Calu3 (cell line): ENCODE measurements at regions not wholly inside any gene's neighbourhood (a gene's known extent, or its start where the extent isn't known, plus 50 kb on each side); places are given as distances from the start of the nearest gene placed in this dataset.

ENCODE experiments used
- BruUV-seq: library from RNA; stranded (reverse); fragments of 400-500 nt; replicated peaks from 2 replicates; lab custom pipeline; 2021; lab: Mats Ljungman, UMichigan
- CTCF ChIA-PET: fragments of 300-600 bp; sonication (Branson Sonifier 250); formaldehyde crosslinking; loops from one replicate; lab custom pipeline; 2022; ENCODE audit warnings: antibody characterized with exemption; lab: Charles Lee
- DNase-seq: peaks from one replicate; pipeline ENCODE4 v3.0.0; 2022
- H3K27ac Mint-ChIP-seq: one replicate; pipeline ENCODE4 v1.8.0; 2022; ENCODE audit warnings: mixed read lengths; ENCODE audit not compliant: unreplicated experiment
- H3K27me3 Mint-ChIP-seq: one replicate; pipeline ENCODE4 v1.8.0; 2022; ENCODE audit warnings: mixed read lengths; ENCODE audit not compliant: unreplicated experiment
- H3K36me3 Mint-ChIP-seq: one replicate; pipeline ENCODE4 v1.8.0; 2022; ENCODE audit warnings: mild to moderate bottlenecking, moderate library complexity, mixed read lengths; ENCODE audit not compliant: insufficient read depth, unreplicated experiment
- H3K4me1 Mint-ChIP-seq: one replicate; pipeline ENCODE4 v1.8.0; 2022; ENCODE audit warnings: mild to moderate bottlenecking, low read depth, mixed read lengths; ENCODE audit not compliant: unreplicated experiment
- H3K4me3 Mint-ChIP-seq: one replicate; pipeline ENCODE4 v1.8.0; 2022; ENCODE audit warnings: mild to moderate bottlenecking, low read depth, moderate library complexity, mixed read lengths; ENCODE audit not compliant: unreplicated experiment
- H3K9me3 Mint-ChIP-seq: one replicate; pipeline ENCODE4 v1.8.0; 2022; ENCODE audit warnings: low read depth, mixed read lengths; ENCODE audit not compliant: unreplicated experiment
- CTCF ChIP-seq: fragments of 200-600 bp; IDR thresholded peaks from one replicate; pipeline ENCODE4 v1.8.0; 2022; ENCODE audit warnings: antibody characterized with exemption; ENCODE audit not compliant: unreplicated experiment
- intact Hi-C: fragments of 100-400 bp; cut with micrococcal nuclease; formaldehyde crosslinking; loops from one replicate; pipeline ENCODE4 v1.10.0; 2022; ENCODE audit not compliant: unreplicated experiment

GRCh38 chr1:214898718-214899117 is 183.8 kb upstream of the KCNK2 start:
- no peak for TF ChIP-seq CTCF
- BruUV-seq = no TSS peak

DNA sequence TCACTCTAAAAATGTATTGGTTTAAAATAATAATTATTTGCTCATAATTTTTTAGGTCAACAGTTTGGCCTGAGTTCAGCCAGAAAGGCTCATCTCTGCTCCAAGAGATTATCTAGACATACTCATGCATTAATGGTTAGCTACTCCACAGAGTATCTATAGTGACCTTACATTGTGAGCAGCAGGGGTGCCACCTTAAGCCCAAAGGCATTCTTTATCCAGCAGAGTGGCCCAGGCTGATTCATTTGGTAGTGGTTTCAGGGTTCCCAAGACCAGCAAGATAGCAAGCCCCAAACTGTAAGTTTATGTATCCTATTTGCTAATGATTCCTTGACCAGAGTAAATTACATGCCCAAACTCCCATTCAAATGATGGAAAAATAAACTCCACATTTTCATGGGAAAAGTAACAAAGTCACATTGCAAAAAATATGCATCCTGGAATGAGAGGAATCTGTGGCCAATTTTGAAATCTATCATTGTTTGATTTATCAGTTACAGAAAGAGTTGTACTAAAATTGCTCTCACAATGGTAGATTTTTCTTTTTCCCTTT is 182.6 kb upstream of the KCNK2 start:
- TF ChIP-seq CTCF = no peak
- CTCF ChIA-PET = no interaction called here
- Mint-ChIP-seq H3K27ac (no peak overlapping the region), H3K4me3 (no peak overlapping the region), H3K36me3 (no peaks in the 10 kb centered on the region), H3K4me1 (peaks cover 26% of the 10 kb centered on the region), H3K9me3 (no peaks in the 10 kb centered on the region), H3K27me3 (no peaks in the 10 kb centered on the region)
- intact Hi-C loops = no loop called here
- no TSS peak for BruUV-seq
- DNase-seq = no peak

More at GRCh38 chr1:214898718-214899117, 183.8 kb upstream of the KCNK2 start:
- CTCF ChIA-PET = no interaction called here
- Mint-ChIP-seq H3K4me3 (no peak overlapping the region), H3K27ac (no peak overlapping the region), H3K27me3 (no peaks in the 10 kb centered on the region), H3K36me3 (no peaks in the 10 kb centered on the region), H3K4me1 (peaks cover 21% of the 10 kb centered on the region), H3K9me3 (no peaks in the 10 kb centered on the region)
- DNase-seq = no peak
- intact Hi-C loops = no loop called here

DNA sequence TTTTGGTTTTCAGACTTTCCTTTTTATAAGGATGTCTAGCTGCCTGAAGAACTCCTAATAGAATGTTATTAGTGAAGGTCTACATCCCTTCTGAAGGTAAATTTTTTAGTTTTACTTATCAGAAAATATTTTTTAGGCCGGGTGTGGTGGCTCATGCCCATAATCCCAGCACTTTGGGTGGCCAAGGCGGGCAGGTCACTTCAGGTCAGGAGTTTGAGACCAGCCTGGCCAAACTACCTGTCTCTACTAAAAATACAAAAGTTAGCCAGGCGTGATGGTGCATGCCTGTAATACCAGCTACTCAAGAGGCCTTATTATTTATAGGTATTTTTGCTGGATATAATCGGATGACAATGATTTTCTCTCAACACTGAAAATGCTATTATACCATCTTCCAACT is 181.9 kb upstream of the KCNK2 start:
- no peak for TF ChIP-seq CTCF
- CTCF ChIA-PET = no interaction called here
- H3K36me3 Mint-ChIP-seq = no peaks in the 10 kb centered on the region
- no peak overlapping the region for H3K27ac Mint-ChIP-seq
- no TSS peak for BruUV-seq
- H3K4me3 Mint-ChIP-seq = no peak overlapping the region
- no peaks in the 10 kb centered on the region for H3K9me3 Mint-ChIP-seq
- H3K4me1 Mint-ChIP-seq = peaks cover 26% of the 10 kb centered on the region
- no peaks in the 10 kb centered on the region for H3K27me3 Mint-ChIP-seq
- no peak for DNase-seq
- intact Hi-C loops = no loop called here

- DNase-seq = peak; percentile 28
- no TSS peak for BruUV-seq
Observed at GRCh38 chr1:214901718-214902117, 180.8 kb upstream of the KCNK2 start.

More at GRCh38 chr1:214901718-214902117, 180.8 kb upstream of the KCNK2 start:
- H3K4me3 Mint-ChIP-seq = no peak overlapping the region
- H3K27me3 Mint-ChIP-seq = no peaks in the 10 kb centered on the region
- CTCF ChIA-PET = interaction anchor here (0.6 kb wide), 1 partner anchor 494 kb away, joined by 5 read pairs; no protein-coding TSS in a partner anchor
- H3K27ac Mint-ChIP-seq = peak overlapping the region; percentile 27
- no peaks in the 10 kb centered on the region for H3K36me3 Mint-ChIP-seq
- intact Hi-C loops = loop anchor here (2.0 kb wide), 1 partner anchor 37 kb away; no protein-coding TSS in a partner anchor
- H3K4me1 Mint-ChIP-seq = peaks cover 26% of the 10 kb centered on the region
- H3K9me3 Mint-ChIP-seq = no peaks in the 10 kb centered on the region
- TF ChIP-seq CTCF = no peak
